ENCODE measurements at regions not wholly inside any gene's neighbourhood (a gene's known extent, or its start where the extent isn't known, plus 50 kb on each side); places are given as distances from the start of the nearest gene placed in this dataset.

- no peak for DNase-seq
- WGBS, 5 donors = 69 to 83% (median 76%) methylated on average over 1 of the region's 1 CpG
- Histone ChIP-seq H3K36me3 (no peaks in the 10 kb centered on the region), H3K27me3 (replicated peaks in 1 of 7) (no peaks in the 10 kb centered on the region), H3K27ac (no peak overlapping the region), H3K9me3 (peaks cover 0 to 5% (median 0%) of the 10 kb centered on the region in 8 donors), H3K4me3 (no peak overlapping the region), H3K4me1 (no peaks in the 10 kb centered on the region)
- intact Hi-C loops (cut with DNase I; ENCODE audit: low total_unique reads) = no loop called here
- TF ChIP-seq POLR2A (IDR thresholded peaks at IDR 0.05) (no peak), POLR2AphosphoS5 (IDR thresholded peaks at IDR 0.05) (no peak)
- TF ChIP-seq, protein P1, sequence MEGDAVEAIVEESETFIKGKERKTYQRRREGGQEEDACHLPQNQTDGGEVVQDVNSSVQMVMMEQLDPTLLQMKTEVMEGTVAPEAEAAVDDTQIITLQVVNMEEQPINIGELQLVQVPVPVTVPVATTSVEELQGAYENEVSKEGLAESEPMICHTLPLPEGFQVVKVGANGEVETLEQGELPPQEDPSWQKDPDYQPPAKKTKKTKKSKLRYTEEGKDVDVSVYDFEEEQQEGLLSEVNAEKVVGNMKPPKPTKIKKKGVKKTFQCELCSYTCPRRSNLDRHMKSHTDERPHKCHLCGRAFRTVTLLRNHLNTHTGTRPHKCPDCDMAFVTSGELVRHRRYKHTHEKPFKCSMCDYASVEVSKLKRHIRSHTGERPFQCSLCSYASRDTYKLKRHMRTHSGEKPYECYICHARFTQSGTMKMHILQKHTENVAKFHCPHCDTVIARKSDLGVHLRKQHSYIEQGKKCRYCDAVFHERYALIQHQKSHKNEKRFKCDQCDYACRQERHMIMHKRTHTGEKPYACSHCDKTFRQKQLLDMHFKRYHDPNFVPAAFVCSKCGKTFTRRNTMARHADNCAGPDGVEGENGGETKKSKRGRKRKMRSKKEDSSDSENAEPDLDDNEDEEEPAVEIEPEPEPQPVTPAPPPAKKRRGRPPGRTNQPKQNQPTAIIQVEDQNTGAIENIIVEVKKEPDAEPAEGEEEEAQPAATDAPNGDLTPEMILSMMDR (IDR thresholded peaks at IDR 0.05 in 8 of 11, conservative IDR thresholded peaks at IDR 0.05 in 3 of 11) = no peak
Measured at GRCh38 chr17:13874817-13875216, 194.5 kb upstream of the COX10 start.

GRCh38 chr17:13879961-13880466 is 189.3 kb upstream of the COX10 start:
- intact Hi-C loops (cut with DNase I; ENCODE audit: low total_unique reads) = no loop called here

DNA sequence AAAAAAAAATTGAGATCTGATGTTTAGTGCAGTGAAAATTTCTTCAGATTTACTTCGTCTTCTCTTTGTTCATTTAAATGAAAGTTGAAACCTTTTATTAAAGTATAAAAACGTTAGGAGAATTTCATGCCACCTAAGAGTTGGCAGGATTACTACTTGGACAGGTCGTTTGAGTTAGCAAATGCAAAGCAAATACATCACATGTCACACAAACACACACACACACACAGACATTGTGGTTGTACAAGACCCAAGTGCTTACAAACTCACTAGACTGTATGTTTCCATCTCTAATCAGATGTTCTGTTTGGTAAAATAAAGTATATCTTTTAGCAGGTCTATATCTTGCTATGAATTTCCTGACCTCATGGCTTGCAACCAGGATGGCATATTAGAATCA is 185.6 kb upstream of the COX10 start:
- no peaks in the 10 kb centered on the region for H3K36me3 ChIP-seq
- intact Hi-C loops (cut with DNase I; ENCODE audit: low total_unique reads) = no loop called here
- DNase-seq = no peak
- H3K4me1 ChIP-seq = no peaks in the 10 kb centered on the region
- no peak overlapping the region for H3K4me3 ChIP-seq
- H3K9me3 ChIP-seq = peaks cover 0 to 11% (median 5%) of the 10 kb centered on the region in 8 donors
- H3K27ac ChIP-seq = no peak overlapping the region
- no peak for TF ChIP-seq POLR2AphosphoS5 (IDR thresholded peaks at IDR 0.05)
- no peak for TF ChIP-seq POLR2A (IDR thresholded peaks at IDR 0.05)
- no peaks in the 10 kb centered on the region for H3K27me3 ChIP-seq (replicated peaks in 1 of 7)
- 65 to 83% (median 73%) methylated on average over 3 of the region's 3 CpGs for WGBS, 5 donors

More at GRCh38 chr17:13879961-13880466, 189.3 kb upstream of the COX10 start:
- TF ChIP-seq POLR2A (IDR thresholded peaks at IDR 0.05) (no peak), POLR2AphosphoS5 (IDR thresholded peaks at IDR 0.05) (no peak)
- TF ChIP-seq, protein P1 (IDR thresholded peaks at IDR 0.05 in 8 of 11, conservative IDR thresholded peaks at IDR 0.05 in 3 of 11) = no peak
- no peak for DNase-seq
- 89 to 93% (median 93%) methylated on average over 5 of the region's 5 CpGs for WGBS, 5 donors
- Histone ChIP-seq H3K27ac (no peak overlapping the region), H3K4me3 (no peak overlapping the region), H3K36me3 (no peaks in the 10 kb centered on the region), H3K9me3 (peaks cover 0 to 11% (median 5%) of the 10 kb centered on the region in 8 donors), H3K4me1 (no peaks in the 10 kb centered on the region), H3K27me3 (replicated peaks in 1 of 7) (no peaks in the 10 kb centered on the region)

GRCh38 chr17:13884347-13884746 is 185.0 kb upstream of the COX10 start:
- intact Hi-C loops (cut with DNase I; ENCODE audit: low total_unique reads) = no loop called here
- H3K27me3 ChIP-seq (replicated peaks in 1 of 7) = no peaks in the 10 kb centered on the region
- H3K9me3 ChIP-seq = peaks cover 0 to 11% (median 5%) of the 10 kb centered on the region in 8 donors
- no peak overlapping the region for H3K27ac ChIP-seq
- no peak for DNase-seq
- no peak overlapping the region for H3K4me3 ChIP-seq
- TF ChIP-seq POLR2AphosphoS5 (IDR thresholded peaks at IDR 0.05) (no peak), POLR2A (IDR thresholded peaks at IDR 0.05) (no peak)
- TF ChIP-seq, protein P1 (IDR thresholded peaks at IDR 0.05 in 8 of 11, conservative IDR thresholded peaks at IDR 0.05 in 3 of 11) = no peak
- H3K4me1 ChIP-seq = no peaks in the 10 kb centered on the region
- no peaks in the 10 kb centered on the region for H3K36me3 ChIP-seq
- WGBS, 5 donors = 86 to 92% (median 89%) methylated on average over 2 of the region's 2 CpGs
